ENCODE measurements at regions not wholly inside any gene's neighbourhood (a gene's known extent, or its start where the extent isn't known, plus 50 kb on each side); places are given as distances from the start of the nearest gene placed in this dataset.

GRCh38 chr5:96043446-96043845 lies 81.8 kb upstream of the ELL2 start:
- TF ChIP-seq POLR2AphosphoS5 (IDR thresholded peaks at IDR 0.05; ENCODE audit: low read depth, low read length) = no peak
- TF ChIP-seq CTCF (IDR thresholded peaks at IDR 0.05) = no peak
- TF ChIP-seq RXRA (IDR thresholded peaks at IDR 0.05; ENCODE audit: borderline replicate concordance, low read depth) = no peak
- TF ChIP-seq RAD21 (IDR thresholded peaks at IDR 0.05; ENCODE audit: low read length) = no peak
- TF ChIP-seq RFX5 (IDR thresholded peaks at IDR 0.05; ENCODE audit: low read length) = no peak
- TF ChIP-seq IRF3 (IDR thresholded peaks at IDR 0.05; ENCODE audit: low read depth, low read length) = no peak
- TF ChIP-seq SMC3 (IDR thresholded peaks at IDR 0.05; ENCODE audit: low read depth, low read length) = no peak
- TF ChIP-seq FOXM1 (IDR thresholded peaks at IDR 0.05; ENCODE audit: low read depth) = no peak

Measured in SK-N-SH (cell line).